BLaER1 treated with 17β-estradiol and CSF1 and Interleukin-3, amounts not matched to agents 10 nM and 100 nM (cell line): ENCODE measurements at regions not wholly inside any gene's neighbourhood (a gene's known extent, or its start where the extent isn't known, plus 50 kb on each side); places are given as distances from the start of the nearest gene placed in this dataset.
"Not testable (repeated sequence)": the region's sequence is repeated elsewhere in the genome, so short reads cannot be mapped to it uniquely, and the experiment has no call there.

ENCODE experiments used
- H3K27ac ChIP-seq, 11 experiments: shearing (Covaris generic); formaldehyde crosslinking; 2 replicates each; pipeline ENCODE4 v1.8.1; 2022
- H3K27me3 ChIP-seq, 11 experiments: shearing (Covaris generic); formaldehyde crosslinking; 2 replicates each; pipeline ENCODE4 v1.8.1; 2022
- H3K36me3 ChIP-seq, 11 experiments: shearing (Covaris generic); formaldehyde crosslinking; 2 replicates each; pipeline ENCODE4 v1.8.1; 2022
- H3K4me1 ChIP-seq, 10 experiments: shearing (Covaris generic); formaldehyde crosslinking; 2 replicates each; pipeline ENCODE4 v1.8.1; 2022
- H3K4me2 ChIP-seq, 11 experiments: shearing (Covaris generic); formaldehyde crosslinking; 2 replicates each; pipeline ENCODE4 v1.8.1; 2022
- H3K4me3 ChIP-seq, 10 experiments: shearing (Covaris generic); formaldehyde crosslinking; 2 replicates each; pipeline ENCODE4 v1.8.1; 2022
- H3K9ac ChIP-seq, 11 experiments: shearing (Covaris generic); formaldehyde crosslinking; 2 replicates each; pipeline ENCODE4 v1.8.1; 2022
- H3K9me3 ChIP-seq, 11 experiments: shearing (Covaris generic); formaldehyde crosslinking; replicated peaks in 1 of 11; 2 replicates each; pipeline ENCODE4 v1.8.1; 2022
- H4K20me1 ChIP-seq, 11 experiments: shearing (Covaris generic); formaldehyde crosslinking; 2 replicates each; pipeline ENCODE4 v1.8.1; 2022
- Cebpa-rat ChIP-seq, 11 experiments: shearing (Covaris generic); IDR thresholded peaks; 2 replicates each; pipeline ENCODE4 v1.8.1; 2022

DNA sequence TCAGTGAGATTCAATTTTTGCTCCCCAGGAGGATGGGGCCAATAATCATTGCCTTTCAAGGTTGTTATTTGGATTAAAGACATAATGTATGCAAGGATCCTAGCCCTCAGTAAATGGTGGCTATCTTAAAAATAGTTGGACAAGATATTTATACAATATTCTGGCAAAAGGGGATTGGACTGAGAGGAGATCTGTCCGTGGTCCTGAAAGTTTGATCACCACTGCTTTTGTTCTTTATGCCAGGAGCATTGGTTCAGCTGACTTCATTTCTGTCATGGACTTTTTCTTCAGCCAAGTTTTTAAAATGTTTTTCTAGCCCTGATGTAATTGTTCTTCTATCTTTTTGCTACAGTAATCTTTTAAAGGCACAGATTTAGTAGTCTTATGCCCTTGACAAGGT is 70.2 kb upstream of the TCL1A start:
- H3K4me3 ChIP-seq, result no peak overlapping the region
- H3K27ac ChIP-seq, result no peak overlapping the region
- H3K27me3 ChIP-seq, result no peaks in the 10 kb centered on the region
- no peak overlapping the region for H3K9ac ChIP-seq
- no peaks in the 10 kb centered on the region; a peak in 1 of 22 replicates for H4K20me1 ChIP-seq
- H3K36me3 ChIP-seq, result no peaks in the 10 kb centered on the region
- H3K4me2 ChIP-seq, result no peak overlapping the region
- TF ChIP-seq Cebpa-rat (IDR thresholded peaks at IDR 0.05), result no peak
- H3K9me3 ChIP-seq, result no peaks in the 10 kb centered on the region
- H3K4me1 ChIP-seq, result no peaks in the 10 kb centered on the region

DNA sequence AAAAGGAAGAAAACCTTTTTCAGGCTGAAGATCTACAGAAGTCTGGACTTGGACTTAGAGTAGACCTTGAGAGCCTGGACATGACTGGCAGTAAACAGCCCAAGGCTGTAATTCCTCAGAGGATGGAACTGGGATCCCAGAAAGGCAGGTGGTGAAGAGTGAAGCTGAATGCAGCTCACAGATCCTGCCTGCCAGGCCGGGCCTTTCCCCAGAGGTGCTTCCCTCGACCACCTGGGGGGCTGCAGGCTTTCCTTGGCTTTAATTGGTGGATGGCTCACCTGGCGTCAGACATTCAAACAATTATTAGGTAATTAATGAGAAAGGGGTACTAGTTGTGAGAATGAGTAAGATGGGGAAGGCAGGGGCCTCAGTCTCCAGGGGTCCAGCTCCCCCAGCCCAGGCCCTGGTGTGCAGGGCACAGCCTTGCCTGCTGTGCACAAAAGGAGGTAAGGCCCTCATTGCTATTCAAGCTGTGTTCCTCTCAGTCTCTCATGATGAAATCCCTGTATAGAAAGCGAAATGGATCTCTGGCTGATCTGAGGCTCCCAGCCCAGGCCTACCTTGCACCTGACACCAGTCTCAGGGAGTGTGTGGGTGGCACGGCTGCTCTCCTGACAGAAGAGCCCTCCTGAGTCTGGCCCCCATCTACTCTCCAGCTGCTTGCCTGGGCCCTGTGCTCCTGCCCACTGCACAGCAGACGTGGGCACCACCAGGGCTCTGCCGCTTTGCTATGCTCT is 63.0 kb upstream of the TCL1A start:
- no peaks in the 10 kb centered on the region for H3K9me3 ChIP-seq
- no peak for TF ChIP-seq Cebpa-rat (IDR thresholded peaks at IDR 0.05)
- H3K4me2 ChIP-seq, result no peak overlapping the region
- H4K20me1 ChIP-seq, result no peaks in the 10 kb centered on the region
- no peak overlapping the region for H3K27ac ChIP-seq
- peaks cover 0 to 7% (median 0%) of the 10 kb centered on the region in 10 experiments; a peak in 1 of 20 replicates for H3K4me1 ChIP-seq
- H3K4me3 ChIP-seq, result no peak overlapping the region
- no peaks in the 10 kb centered on the region for H3K27me3 ChIP-seq
- no peak overlapping the region for H3K9ac ChIP-seq
- H3K36me3 ChIP-seq, result no peaks in the 10 kb centered on the region

DNA sequence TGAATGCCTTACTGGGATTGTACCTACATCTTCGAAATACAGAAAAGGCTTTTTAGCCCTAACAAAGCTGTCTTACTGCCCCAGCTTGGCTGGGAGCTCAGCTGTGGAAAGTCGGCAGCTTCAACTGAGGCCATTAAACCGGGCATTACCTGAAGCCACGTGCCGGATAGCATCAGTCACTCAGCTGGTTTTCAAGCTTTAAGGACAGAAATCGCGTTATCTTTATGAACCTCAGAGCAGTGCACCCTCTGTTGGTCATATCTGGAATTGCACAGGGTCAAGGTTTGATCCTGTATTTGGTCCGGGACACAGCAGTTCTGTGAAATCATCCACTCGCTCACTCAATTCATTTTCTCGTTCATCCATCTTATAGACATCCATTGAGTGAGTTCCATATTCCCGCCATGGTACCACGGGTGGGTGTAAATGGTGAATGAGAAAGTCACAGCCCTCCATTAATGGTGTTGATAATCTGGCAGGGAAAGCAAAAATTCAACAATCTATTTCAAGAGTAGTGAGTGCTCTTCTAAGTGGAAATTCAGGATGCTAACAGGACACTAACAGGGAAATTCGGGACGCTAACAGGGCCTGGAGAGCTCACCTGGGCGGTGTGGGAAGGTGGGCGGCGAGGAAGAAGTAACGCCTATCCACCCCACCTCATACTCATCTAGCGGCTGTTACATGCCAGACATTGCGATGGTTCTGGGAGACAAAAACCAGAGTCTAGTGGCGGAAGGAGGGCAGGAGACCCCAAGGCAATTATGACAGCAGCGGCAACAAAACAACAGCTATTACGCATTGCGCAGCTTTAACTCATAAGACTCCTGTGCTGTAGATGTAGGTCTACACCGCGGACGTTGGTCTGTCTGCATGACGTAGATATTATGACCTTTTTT is 60.6 kb upstream of the TCL1A start:
- no peak for TF ChIP-seq Cebpa-rat (IDR thresholded peaks at IDR 0.05)
- no peaks in the 10 kb centered on the region for H4K20me1 ChIP-seq
- H3K4me1 ChIP-seq, result peaks cover 0 to 23% (median 10%) of the 10 kb centered on the region in 10 experiments; a peak in 16 of 20 replicates
- no peak overlapping the region for H3K4me3 ChIP-seq
- H3K4me2 ChIP-seq, result no peak overlapping the region
- H3K36me3 ChIP-seq, result no peaks in the 10 kb centered on the region
- H3K27me3 ChIP-seq, result no peaks in the 10 kb centered on the region
- 0 out of 22 replicates have a peak, but pooled peaks cover 0 to 5% (median 0%) of the 10 kb centered on the region in 11 experiments for H3K9me3 ChIP-seq
- H3K27ac ChIP-seq, result no peak overlapping the region
- H3K9ac ChIP-seq, result no peak overlapping the region

DNA sequence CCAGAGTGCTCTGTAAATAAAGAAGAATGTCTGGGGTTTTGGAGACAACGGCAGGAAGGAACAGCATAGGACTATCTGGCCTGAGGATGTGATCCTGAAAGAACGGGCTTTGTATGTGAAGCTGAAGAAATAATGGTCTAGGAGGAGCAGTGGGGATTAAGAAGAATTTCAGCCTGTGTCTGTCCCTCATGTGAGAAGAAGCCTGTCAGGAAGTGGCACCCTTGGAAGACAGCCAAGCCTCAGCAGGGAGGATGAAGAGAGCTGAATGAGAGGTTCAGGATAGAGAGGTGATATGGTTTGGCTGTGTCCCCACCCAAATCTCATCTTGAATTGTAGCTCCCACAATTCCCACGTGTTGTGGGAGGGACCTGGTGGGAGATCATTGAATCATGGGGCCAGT is 56.9 kb upstream of the TCL1A start:
- peak overlapping the region in 7 of 11 experiments; percentile 1 to 54 (median 41); a peak in 9 of 22 replicates for H3K4me2 ChIP-seq
- H4K20me1 ChIP-seq, result no peaks in the 10 kb centered on the region
- H3K4me3 ChIP-seq, result no peak overlapping the region
- H3K27me3 ChIP-seq, result no peaks in the 10 kb centered on the region
- no peak overlapping the region for H3K27ac ChIP-seq
- H3K4me1 ChIP-seq, result peaks cover 0 to 23% (median 10%) of the 10 kb centered on the region in 10 experiments; a peak in 16 of 20 replicates
- 0 out of 22 replicates have a peak, but pooled peaks cover 0 to 5% (median 0%) of the 10 kb centered on the region in 11 experiments for H3K9me3 ChIP-seq
- no peak for TF ChIP-seq Cebpa-rat (IDR thresholded peaks at IDR 0.05)
- H3K36me3 ChIP-seq, result no peaks in the 10 kb centered on the region
- no peak overlapping the region for H3K9ac ChIP-seq

DNA sequence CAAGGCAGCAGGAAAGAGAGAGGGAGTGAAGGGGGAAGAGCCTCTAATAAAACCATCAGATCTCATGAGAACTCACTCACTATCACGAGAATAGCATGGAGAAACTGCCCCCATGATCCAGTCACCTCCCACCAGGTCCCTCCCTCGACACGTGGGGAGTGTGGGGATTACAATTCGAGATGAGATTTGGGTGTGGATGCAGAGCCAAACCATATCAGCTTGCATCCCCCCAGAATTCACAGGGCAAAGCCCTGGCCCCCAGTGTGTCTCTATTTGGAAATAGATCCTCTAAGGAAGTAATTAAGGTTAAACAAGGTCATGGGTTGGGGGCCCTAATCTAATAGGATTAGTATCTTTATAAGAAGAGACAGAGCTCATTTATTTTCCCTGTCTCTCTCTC is 56.1 kb upstream of the TCL1A start:
- H3K4me2 ChIP-seq, result peak overlapping the region in 3 of 11 experiments; percentile 1 to 44 (median 33); a peak in 2 of 22 replicates
- no peak overlapping the region for H3K9ac ChIP-seq
- peaks cover 0 to 23% (median 10%) of the 10 kb centered on the region in 10 experiments; a peak in 16 of 20 replicates for H3K4me1 ChIP-seq
- H4K20me1 ChIP-seq, result no peaks in the 10 kb centered on the region
- no peaks in the 10 kb centered on the region for H3K27me3 ChIP-seq
- TF ChIP-seq Cebpa-rat (IDR thresholded peaks at IDR 0.05), result no peak
- no peak overlapping the region for H3K4me3 ChIP-seq
- H3K27ac ChIP-seq, result no peak overlapping the region
- no peaks in the 10 kb centered on the region for H3K36me3 ChIP-seq
- 0 out of 22 replicates have a peak, but pooled peaks cover 0 to 5% (median 0%) of the 10 kb centered on the region in 11 experiments for H3K9me3 ChIP-seq

DNA sequence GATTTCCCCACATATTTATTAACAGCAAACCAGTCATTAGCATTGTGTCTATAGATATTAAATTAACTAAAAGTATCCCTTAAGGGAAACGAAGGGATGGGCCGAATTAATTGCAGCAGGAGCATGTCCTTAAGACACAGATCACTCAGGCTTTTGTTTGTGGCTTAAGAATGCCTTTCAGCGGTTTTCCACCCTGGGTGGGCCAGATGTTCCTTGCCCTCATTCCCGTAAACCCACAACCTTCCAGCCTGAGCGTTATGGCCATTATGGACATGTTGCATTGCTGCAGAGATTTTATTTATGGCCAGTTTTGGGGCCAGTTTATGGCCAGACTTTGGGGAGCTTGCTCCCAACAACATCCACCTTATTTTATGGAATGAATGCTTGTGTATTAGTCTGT is 55.5 kb upstream of the TCL1A start:
- H3K4me2 ChIP-seq, H4K20me1 ChIP-seq, H3K27me3 ChIP-seq, H3K4me3 ChIP-seq, H3K9ac ChIP-seq, H3K27ac ChIP-seq, H3K9me3 ChIP-seq, H3K36me3 ChIP-seq: not testable (repeated sequence)
- H3K4me1 ChIP-seq, result peaks cover 0 to 23% (median 10%) of the 10 kb centered on the region in 10 experiments; a peak in 16 of 20 replicates

DNA sequence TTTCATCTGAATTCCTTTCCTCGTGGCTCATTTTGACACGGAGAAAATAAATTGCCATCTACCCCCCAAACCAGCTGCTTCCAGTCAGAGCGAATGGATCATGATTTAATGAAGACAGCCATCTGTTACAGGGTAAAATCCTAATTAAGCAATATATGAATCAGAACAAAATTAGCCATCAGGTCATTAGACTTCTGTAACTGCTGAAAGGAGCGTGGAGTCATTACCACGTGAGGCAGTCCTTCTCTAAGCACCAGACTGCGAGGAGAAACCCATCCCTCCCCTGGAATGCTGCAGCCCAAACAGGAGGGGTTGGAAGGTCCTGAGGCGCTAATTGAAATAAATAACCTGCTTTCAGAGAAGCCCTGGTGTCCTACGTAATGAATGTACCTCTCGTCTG is 51.1 kb upstream of the TCL1A start:
- Histone ChIP-seq H3K4me2 (no peak overlapping the region), H3K9ac (no peak overlapping the region), H3K4me1 (peaks cover 0 to 9% (median under 1%) of the 10 kb centered on the region in 10 experiments; a peak in 5 of 20 replicates), H3K9me3 (no peaks in the 10 kb centered on the region), H4K20me1 (no peaks in the 10 kb centered on the region), H3K27me3 (no peaks in the 10 kb centered on the region), H3K4me3 (no peak overlapping the region), H3K27ac (no peak overlapping the region), H3K36me3 (no peaks in the 10 kb centered on the region)
- TF ChIP-seq Cebpa-rat (IDR thresholded peaks at IDR 0.05), result no peak

DNA sequence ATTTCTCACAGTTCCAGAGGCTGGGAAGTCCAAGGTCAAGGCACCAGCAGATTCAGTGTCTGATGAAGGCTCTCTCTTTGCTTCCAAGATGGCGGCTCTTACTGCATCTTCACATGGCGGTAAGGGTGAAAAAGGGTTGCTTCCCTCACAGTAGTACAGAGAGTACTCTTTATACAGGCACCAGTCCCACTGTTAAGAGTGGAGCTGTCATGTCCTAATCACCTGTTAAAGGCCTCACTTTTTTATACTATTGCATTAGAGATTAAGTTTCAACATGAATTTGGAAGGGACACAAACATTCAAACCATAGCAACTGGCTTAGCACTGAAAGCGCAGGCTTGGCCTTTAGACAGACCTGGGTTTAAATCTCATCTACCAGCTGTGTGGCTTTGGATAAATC is 50.0 kb upstream of the TCL1A start:
- Histone ChIP-seq H3K27me3 (no peaks in the 10 kb centered on the region), H3K9ac (no peak overlapping the region), H3K4me2 (no peak overlapping the region), H3K27ac (no peak overlapping the region), H3K36me3 (no peaks in the 10 kb centered on the region), H3K9me3 (no peaks in the 10 kb centered on the region), H3K4me3 (no peak overlapping the region), H4K20me1 (no peaks in the 10 kb centered on the region), H3K4me1 (peaks cover 0 to 6% (median 0%) of the 10 kb centered on the region in 10 experiments; a peak in 1 of 20 replicates)
- TF ChIP-seq Cebpa-rat (IDR thresholded peaks at IDR 0.05), result no peak
